HFFc6 (cell line): ENCODE measurements at regions not wholly inside any gene's neighbourhood (a gene's known extent, or its start where the extent isn't known, plus 50 kb on each side); places are given as distances from the start of the nearest gene placed in this dataset.

Experiments
- DNase-seq: peaks from one replicate; pipeline ENCODE4 v3.0.0-alpha.2; 2018
- H3K27ac Mint-ChIP-seq: 2 replicates; pipeline ENCODE4 v1.8.0; 2020; ENCODE audit warnings: mild to moderate bottlenecking, mixed read lengths
- H3K27me3 Mint-ChIP-seq: 2 replicates; pipeline ENCODE4 v1.8.0; 2021; ENCODE audit warnings: mild to moderate bottlenecking, moderate library complexity, mixed read lengths; ENCODE audit not compliant: insufficient read depth
- H3K36me3 Mint-ChIP-seq: 2 replicates; pipeline ENCODE4 v1.8.0; 2021; ENCODE audit warnings: low read depth, mixed read lengths
- H3K4me1 Mint-ChIP-seq: 2 replicates; pipeline ENCODE4 v1.8.0; 2020; ENCODE audit warnings: low read depth, mixed read lengths
- H3K4me3 Mint-ChIP-seq: 2 replicates; pipeline ENCODE4 v1.8.0; 2020; ENCODE audit warnings: mild to moderate bottlenecking, moderate library complexity, mixed read lengths
- H3K9me3 Mint-ChIP-seq: 2 replicates; pipeline ENCODE4 v1.8.0; 2020; ENCODE audit warnings: mild to moderate bottlenecking, mixed read lengths
- CTCF ChIP-seq: fragments of 200-600 bp; sonication (generic); IDR thresholded peaks from 2 replicates; pipeline ENCODE4 v1.5.0; 2021; ENCODE audit warnings: antibody characterized with exemption, mild to moderate bottlenecking

- Mint-ChIP-seq H3K4me1 (no peaks in the 10 kb centered on the region), H3K36me3 (no peaks in the 10 kb centered on the region), H3K27me3 (peaks cover 57% of the 10 kb centered on the region), H3K27ac (no peak overlapping the region), H3K4me3 (no peak overlapping the region), H3K9me3 (no peaks in the 10 kb centered on the region)
- DNase-seq = no peak
- no peak for TF ChIP-seq CTCF
Observed at GRCh38 chr3:13204177-13204581, 130.9 kb upstream of the IQSEC1 start.

- no peak for DNase-seq
- Mint-ChIP-seq H3K4me1 (no peaks in the 10 kb centered on the region), H3K36me3 (no peaks in the 10 kb centered on the region), H3K27ac (no peak overlapping the region), H3K9me3 (no peaks in the 10 kb centered on the region), H3K4me3 (no peak overlapping the region), H3K27me3 (peaks cover 55% of the 10 kb centered on the region)
- TF ChIP-seq CTCF = no peak
Observed at GRCh38 chr3:13203398-13204176, 130.4 kb upstream of the IQSEC1 start.

- no peak for TF ChIP-seq CTCF
- Mint-ChIP-seq H3K4me3 (no peak overlapping the region), H3K36me3 (no peaks in the 10 kb centered on the region), H3K4me1 (no peaks in the 10 kb centered on the region), H3K9me3 (no peaks in the 10 kb centered on the region), H3K27me3 (peaks cover 54% of the 10 kb centered on the region), H3K27ac (no peak overlapping the region)
- DNase-seq = no peak
Observed at GRCh38 chr3:13202744-13203397, 129.6 kb upstream of the IQSEC1 start.

GRCh38 chr3:13201851-13202250 lies 128.6 kb upstream of the IQSEC1 start:
- Mint-ChIP-seq H3K4me1 (no peaks in the 10 kb centered on the region), H3K4me3 (no peak overlapping the region), H3K9me3 (no peaks in the 10 kb centered on the region), H3K27ac (no peak overlapping the region), H3K27me3 (peaks cover 47% of the 10 kb centered on the region), H3K36me3 (no peaks in the 10 kb centered on the region)
- DNase-seq = no peak
- TF ChIP-seq CTCF = no peak

DNA sequence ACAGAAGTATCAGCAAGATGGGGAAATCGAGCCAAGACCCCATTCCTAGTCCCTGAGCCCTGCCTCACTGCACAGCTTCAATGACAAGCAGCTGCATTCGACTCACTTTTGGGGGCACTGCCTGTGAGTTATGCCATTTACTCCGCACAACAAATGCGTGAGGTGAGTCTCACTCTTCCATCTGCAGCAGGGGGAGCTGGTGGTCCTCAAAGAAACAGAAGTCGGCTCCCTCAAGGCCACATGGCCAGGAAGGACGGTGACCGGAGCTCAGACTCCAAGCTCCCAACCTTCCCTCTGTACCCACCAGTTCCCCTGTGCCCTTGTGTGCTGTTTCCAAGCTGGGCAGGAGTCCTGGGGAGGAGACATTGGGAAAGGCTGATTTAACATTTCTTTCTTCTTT lies 127.7 kb upstream of the IQSEC1 start:
- H3K4me3 Mint-ChIP-seq = no peak overlapping the region
- no peak for DNase-seq
- no peaks in the 10 kb centered on the region for H3K36me3 Mint-ChIP-seq
- no peak for TF ChIP-seq CTCF
- H3K27ac Mint-ChIP-seq = no peak overlapping the region
- H3K4me1 Mint-ChIP-seq = no peaks in the 10 kb centered on the region
- peaks cover 44% of the 10 kb centered on the region for H3K27me3 Mint-ChIP-seq
- no peaks in the 10 kb centered on the region for H3K9me3 Mint-ChIP-seq
